Neural progenitor cell (in vitro differentiated cells): ENCODE measurements at regions not wholly inside any gene's neighbourhood (a gene's known extent, or its start where the extent isn't known, plus 50 kb on each side); places are given as distances from the start of the nearest gene placed in this dataset.
A peak's percentile ranks its signal among the peaks of the same experiment; 100 is the strongest.

ENCODE experiments used
- CTCF ChIP-seq: fragments of 200-600 bp; sonication (generic); IDR thresholded peaks from 2 replicates; pipeline ENCODE4 v1.5.1; 2017; ENCODE audit warnings: antibody characterized with exemption, mild to moderate bottlenecking
- EZH2 ChIP-seq: fragments of 200-600 bp; sonication (generic); IDR thresholded peaks from 2 replicates; pipeline ENCODE4 v1.6.1; 2017; ENCODE audit warnings: antibody characterized with exemption, mild to moderate bottlenecking, moderate library complexity
- EZH2phosphoT487 ChIP-seq: fragments of 200-600 bp; sonication (generic); IDR thresholded peaks from 2 replicates; pipeline ENCODE4 v1.6.1; 2017; ENCODE audit warnings: antibody characterized with exemption

DNA sequence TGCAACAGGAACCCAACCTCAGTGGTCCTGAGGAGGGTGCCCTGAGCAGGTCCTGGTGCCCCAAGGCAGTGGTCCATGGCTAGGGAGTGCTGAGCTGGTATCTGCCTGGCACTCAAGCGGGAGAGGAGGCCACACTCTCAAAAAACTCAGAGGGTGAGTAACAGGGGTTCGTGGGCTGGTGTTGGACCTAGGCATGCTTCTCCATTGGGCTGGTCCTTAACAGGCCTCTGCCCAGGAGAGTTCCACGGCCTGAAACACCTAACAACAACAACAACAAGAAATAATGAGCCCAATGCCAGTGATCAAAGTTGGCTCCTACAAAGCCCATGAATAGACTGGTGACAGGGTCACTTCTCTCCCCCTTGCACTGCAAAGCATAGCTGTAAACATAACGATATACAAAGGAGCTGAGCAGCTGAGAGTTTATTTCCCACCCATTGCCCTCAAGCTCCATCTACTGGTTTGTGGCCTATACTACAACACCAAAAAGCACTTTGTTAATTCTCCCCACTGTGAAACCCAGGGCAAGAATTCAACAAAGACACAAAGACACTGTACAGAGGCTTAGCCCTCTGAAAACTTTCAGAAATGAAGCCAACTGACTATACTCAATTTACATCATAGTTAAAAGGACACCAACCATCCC lies 736.1 kb upstream of the ADGRL3 start:
- peak; percentile 39 for TF ChIP-seq CTCF
- TF ChIP-seq EZH2: no peak
- TF ChIP-seq EZH2phosphoT487: no peak
